HG02678 (cell line): ENCODE measurements at regions not wholly inside any gene's neighbourhood (a gene's known extent, or its start where the extent isn't known, plus 50 kb on each side); places are given as distances from the start of the nearest gene placed in this dataset.
"Not testable (repeated sequence)": the region's sequence is repeated elsewhere in the genome, so short reads cannot be mapped to it uniquely, and the experiment has no call there.

Experiments
- ATAC-seq: cut with Tn5 transposase; IDR thresholded peaks from one replicate; pipeline ENCODE4 v1.9.1; 2021; ENCODE audit warnings: mild to moderate bottlenecking, moderate library complexity; ENCODE audit not compliant: unreplicated experiment

GRCh38 chr1:219324629-219325367 is 151.1 kb downstream of the LYPLAL1 start:
- ATAC-seq = peak; percentile 59

GRCh38 chr1:219324171-219324570 is 150.5 kb downstream of the LYPLAL1 start:
- ATAC-seq = no peak

GRCh38 chr1:219323426-219323825 is 149.7 kb downstream of the LYPLAL1 start:
- no peak for ATAC-seq

- ATAC-seq = no peak
Observed at GRCh38 chr1:219322766-219323165, 149.1 kb downstream of the LYPLAL1 start.

- ATAC-seq = not testable (repeated sequence)
Observed at GRCh38 chr1:219320563-219320962, 146.9 kb downstream of the LYPLAL1 start.

- ATAC-seq = no peak
Observed at GRCh38 chr1:219318826-219319225, 145.1 kb downstream of the LYPLAL1 start.

- ATAC-seq = no peak
Observed at GRCh38 chr1:219317762-219318353, 144.2 kb downstream of the LYPLAL1 start.

GRCh38 chr1:219316066-219316465 is 142.4 kb downstream of the LYPLAL1 start:
- ATAC-seq = no peak

- no peak for ATAC-seq
Observed at GRCh38 chr1:219313961-219314360, 140.3 kb downstream of the LYPLAL1 start.

GRCh38 chr1:219312967-219313366 is 139.3 kb downstream of the LYPLAL1 start:
- no peak for ATAC-seq

- ATAC-seq = no peak
Observed at GRCh38 chr1:219310181-219310728, 136.6 kb downstream of the LYPLAL1 start.

GRCh38 chr1:219308367-219308766 is 134.7 kb downstream of the LYPLAL1 start:
- no peak for ATAC-seq

- no peak for ATAC-seq
Observed at GRCh38 chr1:219304227-219305226, 130.8 kb downstream of the LYPLAL1 start.

- ATAC-seq = no peak
Observed at GRCh38 chr1:219302697-219303096, 129.0 kb downstream of the LYPLAL1 start.

GRCh38 chr1:219299420-219299819 is 125.7 kb downstream of the LYPLAL1 start:
- no peak for ATAC-seq

- ATAC-seq = no peak
Observed at GRCh38 chr1:219298571-219299148, 125.0 kb downstream of the LYPLAL1 start.

- no peak for ATAC-seq
Observed at GRCh38 chr1:219296430-219297355, 123.0 kb downstream of the LYPLAL1 start.

GRCh38 chr1:219294251-219294650 is 120.6 kb downstream of the LYPLAL1 start:
- no peak for ATAC-seq

GRCh38 chr1:219293410-219293809 is 119.7 kb downstream of the LYPLAL1 start:
- no peak for ATAC-seq

GRCh38 chr1:219292999-219293398 is 119.3 kb downstream of the LYPLAL1 start:
- no peak for ATAC-seq
